Keratinocyte (primary cell): ENCODE measurements at regions not wholly inside any gene's neighbourhood (a gene's known extent, or its start where the extent isn't known, plus 50 kb on each side); places are given as distances from the start of the nearest gene placed in this dataset.

ENCODE experiments used
- DNase-seq: peaks from one replicate; pipeline ENCODE4 v3.0.0-alpha.2; 2011; ENCODE audit warnings: low read depth, missing footprints, low spot score
- FAIRE-seq: peaks from 2 replicates; lab custom pipeline; 2011; peaks lifted over from hg19 to GRCh38; lab: Jason Lieb, UNC
- H2AFZ ChIP-seq: 2 replicates; pipeline ENCODE4 v1.6.0; 2012; ENCODE audit warnings: low read length, control low read depth, inconsistent platforms; ENCODE audit not compliant: control insufficient read depth
- H3K27ac ChIP-seq: 2 replicates; pipeline ENCODE4 v1.5.1; 2011; ENCODE audit warnings: low read length; ENCODE audit not compliant: control insufficient read depth, insufficient read depth
- H3K27me3 ChIP-seq: 3 replicates; pipeline ENCODE4 v1.6.0; 2011; ENCODE audit warnings: low read length; ENCODE audit not compliant: control insufficient read depth, insufficient read depth; ENCODE audit errors: extremely low read depth
- H3K36me3 ChIP-seq, 2 experiments: 2 replicates in 1 of 2; 3 replicates in 1 of 2; pipeline ENCODE4 v1.5.1; 2011; ENCODE audit warnings: low read length in 2 of 2, mild to moderate bottlenecking in 1 of 2; ENCODE audit not compliant: control insufficient read depth in 2 of 2, insufficient read depth in 2 of 2; ENCODE audit errors: extremely low read depth in 1 of 2
- H3K4me1 ChIP-seq: 3 replicates; pipeline ENCODE4 v1.5.1; 2011; ENCODE audit warnings: low read length; ENCODE audit not compliant: control insufficient read depth, insufficient read depth; ENCODE audit errors: extremely low read depth
- H3K4me2 ChIP-seq: 3 replicates; pipeline ENCODE4 v1.6.0; 2011; ENCODE audit warnings: low read depth, low read length; ENCODE audit not compliant: control insufficient read depth, insufficient read depth; ENCODE audit errors: extremely low read depth
- H3K4me3 ChIP-seq, 3 experiments: fragments of 200-600 bp in 1 of 3; sonication (generic) in 1 of 3; 2 replicates in 2 of 3; 3 replicates in 1 of 3; pipeline ENCODE4 v1.5.1; 2011 to 2016; ENCODE audit warnings: low read length in 3 of 3, mild to moderate bottlenecking in 3 of 3, control low read depth in 2 of 3, inconsistent platforms in 1 of 3, low read depth in 1 of 3, mixed read lengths in 1 of 3, mixed run types in 1 of 3, moderate library complexity in 1 of 3; ENCODE audit not compliant: control insufficient read depth in 2 of 3, insufficient read depth in 2 of 3; ENCODE audit errors: extremely low read depth in 1 of 3
- H3K79me2 ChIP-seq: 2 replicates; pipeline ENCODE4 v1.6.0; 2012; ENCODE audit warnings: low read length; ENCODE audit not compliant: control insufficient read depth, insufficient read depth
- H3K9ac ChIP-seq: 3 replicates; pipeline ENCODE4 v1.6.0; 2011; ENCODE audit warnings: low read length; ENCODE audit not compliant: control insufficient read depth, insufficient read depth; ENCODE audit errors: extremely low read depth
- H3K9me1 ChIP-seq: 3 replicates; pipeline ENCODE4 v1.6.0; 2011; ENCODE audit warnings: low read length; ENCODE audit not compliant: control insufficient read depth, insufficient read depth; ENCODE audit errors: extremely low read depth
- H3K9me3 ChIP-seq: 2 replicates; pipeline ENCODE4 v1.5.1; 2012; ENCODE audit warnings: low read depth, low read length; ENCODE audit not compliant: control insufficient read depth
- H4K20me1 ChIP-seq: 3 replicates; pipeline ENCODE4 v1.6.0; 2011; ENCODE audit warnings: low read length; ENCODE audit not compliant: control insufficient read depth, insufficient read depth; ENCODE audit errors: extremely low read depth
- EZH2 ChIP-seq: IDR thresholded peaks from one replicate; pipeline ENCODE4 v1.6.1; 2012; ENCODE audit warnings: inconsistent platforms, mild to moderate bottlenecking, low read length, moderate library complexity
- dilution Hi-C: fragments of 300-500 bp; cut with MboI; formaldehyde crosslinking; loops from one replicate; pipeline ENCODE4 v1.7.0; 2020; ENCODE audit warnings: low sequenced_read_pairs; ENCODE audit not compliant: extremely low pct_ligation_motif_present
- TF ChIP-seq, protein P1 (sequence below), 3 experiments: IDR thresholded peaks in 1 of 3; conservative IDR thresholded peaks in 1 of 3; optimal IDR thresholded peaks in 1 of 3; 2 replicates in 2 of 3; 3 replicates in 1 of 3; pipeline versions ENCODE3 to v1.5.1; 2011; ENCODE audit warnings: low read length in 3 of 3, mild to moderate bottlenecking in 3 of 3, moderate library complexity in 2 of 3, control low read depth in 1 of 3, inconsistent platforms in 1 of 3; ENCODE audit not compliant: insufficient read depth in 2 of 3; ENCODE audit errors: extremely low read depth in 1 of 3

DNA sequence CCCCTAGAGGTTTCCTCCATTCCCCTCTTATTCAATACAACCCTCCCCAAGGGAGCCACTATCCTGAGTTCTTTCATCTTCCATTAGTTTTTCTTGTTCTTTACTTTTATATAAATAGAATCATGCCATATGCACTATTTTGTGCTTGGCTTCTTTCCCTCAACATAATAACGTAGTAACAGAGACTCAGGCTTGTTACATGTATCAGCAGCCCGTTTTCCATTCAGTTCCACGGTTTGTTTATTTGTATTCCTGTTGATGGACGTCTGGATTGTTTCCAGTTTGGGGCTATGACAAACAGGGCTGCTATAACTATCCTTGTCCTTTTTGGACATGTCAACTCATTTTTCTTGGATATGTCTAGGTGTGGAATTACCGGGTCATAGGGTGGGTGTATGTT lies 264.4 kb upstream of the MKI67 start:
- no peaks in the 10 kb centered on the region for H3K27me3 ChIP-seq
- no peaks in the 10 kb centered on the region for H3K36me3 ChIP-seq
- FAIRE-seq (no peak), DNase-seq (no peak)
- no peak overlapping the region for H3K4me3 ChIP-seq
- TF ChIP-seq EZH2 = no peak
- TF ChIP-seq, protein P1, sequence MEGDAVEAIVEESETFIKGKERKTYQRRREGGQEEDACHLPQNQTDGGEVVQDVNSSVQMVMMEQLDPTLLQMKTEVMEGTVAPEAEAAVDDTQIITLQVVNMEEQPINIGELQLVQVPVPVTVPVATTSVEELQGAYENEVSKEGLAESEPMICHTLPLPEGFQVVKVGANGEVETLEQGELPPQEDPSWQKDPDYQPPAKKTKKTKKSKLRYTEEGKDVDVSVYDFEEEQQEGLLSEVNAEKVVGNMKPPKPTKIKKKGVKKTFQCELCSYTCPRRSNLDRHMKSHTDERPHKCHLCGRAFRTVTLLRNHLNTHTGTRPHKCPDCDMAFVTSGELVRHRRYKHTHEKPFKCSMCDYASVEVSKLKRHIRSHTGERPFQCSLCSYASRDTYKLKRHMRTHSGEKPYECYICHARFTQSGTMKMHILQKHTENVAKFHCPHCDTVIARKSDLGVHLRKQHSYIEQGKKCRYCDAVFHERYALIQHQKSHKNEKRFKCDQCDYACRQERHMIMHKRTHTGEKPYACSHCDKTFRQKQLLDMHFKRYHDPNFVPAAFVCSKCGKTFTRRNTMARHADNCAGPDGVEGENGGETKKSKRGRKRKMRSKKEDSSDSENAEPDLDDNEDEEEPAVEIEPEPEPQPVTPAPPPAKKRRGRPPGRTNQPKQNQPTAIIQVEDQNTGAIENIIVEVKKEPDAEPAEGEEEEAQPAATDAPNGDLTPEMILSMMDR (optimal IDR thresholded peaks at IDR 0.05 in 1 of 3, IDR thresholded peaks at IDR 0.05 in 1 of 3, conservative IDR thresholded peaks at IDR 0.05 in 1 of 3; ENCODE audit: extremely low read depth in 1 of 3, insufficient read depth in 2 of 3, low read length in 3 of 3) = no peak
- no peak overlapping the region for H3K9ac ChIP-seq
- no peaks in the 10 kb centered on the region for H4K20me1 ChIP-seq
- H3K9me1 ChIP-seq = no peaks in the 10 kb centered on the region
- H3K79me2 ChIP-seq = no peaks in the 10 kb centered on the region
- H3K4me1 ChIP-seq = no peaks in the 10 kb centered on the region
- no peak overlapping the region for H2AFZ ChIP-seq
- H3K27ac ChIP-seq = no peak overlapping the region
- no peak overlapping the region for H3K4me2 ChIP-seq
- no peaks in the 10 kb centered on the region for H3K9me3 ChIP-seq
- dilution Hi-C loops = no loop called here

DNA sequence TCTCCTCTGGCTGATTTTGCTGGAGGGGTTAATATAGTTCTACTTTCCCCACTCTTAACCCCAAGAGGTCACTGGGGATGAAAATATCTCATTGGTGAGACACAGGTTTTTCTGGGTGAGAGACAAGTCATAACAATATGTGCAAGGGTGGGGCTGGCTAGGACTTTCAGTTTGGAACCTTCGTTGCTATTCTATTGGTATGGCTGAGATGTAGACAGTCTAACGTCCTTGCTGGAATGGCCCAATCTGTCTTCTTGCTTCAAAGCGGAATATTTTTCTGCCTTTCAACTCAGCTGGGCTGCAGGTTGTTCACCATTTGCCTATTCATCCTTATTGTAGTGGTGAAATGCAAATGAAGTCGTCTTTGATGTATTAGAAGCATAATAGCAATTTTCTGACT lies 267.3 kb upstream of the MKI67 start:
- no peaks in the 10 kb centered on the region for H3K9me1 ChIP-seq
- no peaks in the 10 kb centered on the region for H3K79me2 ChIP-seq
- dilution Hi-C loops = no loop called here
- H3K27me3 ChIP-seq = no peaks in the 10 kb centered on the region
- H3K27ac ChIP-seq = no peak overlapping the region
- H3K4me3 ChIP-seq = no peak overlapping the region
- FAIRE-seq (no peak), DNase-seq (no peak)
- no peaks in the 10 kb centered on the region for H3K4me1 ChIP-seq
- H3K9ac ChIP-seq = no peak overlapping the region
- H4K20me1 ChIP-seq = no peaks in the 10 kb centered on the region
- no peak for TF ChIP-seq EZH2
- TF ChIP-seq, protein P1 (optimal IDR thresholded peaks at IDR 0.05 in 1 of 3, IDR thresholded peaks at IDR 0.05 in 1 of 3, conservative IDR thresholded peaks at IDR 0.05 in 1 of 3; ENCODE audit: extremely low read depth in 1 of 3, insufficient read depth in 2 of 3, low read length in 3 of 3) = no peak
- H2AFZ ChIP-seq = no peak overlapping the region
- H3K4me2 ChIP-seq = no peak overlapping the region
- no peaks in the 10 kb centered on the region for H3K9me3 ChIP-seq
- H3K36me3 ChIP-seq = no peaks in the 10 kb centered on the region
